Mammary epithelial cell (primary cell): ENCODE measurements at regions not wholly inside any gene's neighbourhood (a gene's known extent, or its start where the extent isn't known, plus 50 kb on each side); places are given as distances from the start of the nearest gene placed in this dataset.

Experiments
- CTCF ChIP-seq, 2 donors: IDR thresholded peaks in 1 of 2; conservative IDR thresholded peaks in 1 of 2; 2 replicates each; pipeline ENCODE4 v1.5.1; 2011 to 2012; ENCODE audit warnings: inconsistent platforms in 2 of 2, low read length in 2 of 2, mild to moderate bottlenecking in 2 of 2, control low read depth in 1 of 2, low read depth in 1 of 2; ENCODE audit not compliant: insufficient read depth in 1 of 2; ENCODE audit errors: extremely low read depth in 1 of 2
- EZH2 ChIP-seq: IDR thresholded peaks from 2 replicates; pipeline ENCODE4 v1.6.1; 2012; ENCODE audit warnings: low read length, inconsistent platforms, borderline replicate concordance

- TF ChIP-seq CTCF (conservative IDR thresholded peaks at IDR 0.05 in 1 of 2, IDR thresholded peaks at IDR 0.05 in 1 of 2; ENCODE audit: extremely low read depth in 1 of 2, insufficient read depth in 1 of 2, low read depth in 1 of 2, low read length in 2 of 2) (no peak), EZH2 (no peak)
These were observed 216.8 kb upstream of the CXADR start for GRCh38 chr21:17295997-17296396.
